Activated CD4-positive, CD25-positive, alpha-beta regulatory T cell treated with anti-CD3 and anti-CD28 coated beads, Interleukin-2, amount 50 U/mL, for 24 hours (primary cell): ENCODE measurements at regions not wholly inside any gene's neighbourhood (a gene's known extent, or its start where the extent isn't known, plus 50 kb on each side); places are given as distances from the start of the nearest gene placed in this dataset.
"Not testable (repeated sequence)": the region's sequence is repeated elsewhere in the genome, so short reads cannot be mapped to it uniquely, and the experiment has no call there.

Source experiments
- ATAC-seq, 2 donors: fragments of 150-1000 bp; cut with Tn5 transposase; one replicate each; pipeline ENCODE4 v1.10.0; 2021; ENCODE audit warnings: mild to moderate bottlenecking in 1 of 2, moderate library complexity in 1 of 2

DNA sequence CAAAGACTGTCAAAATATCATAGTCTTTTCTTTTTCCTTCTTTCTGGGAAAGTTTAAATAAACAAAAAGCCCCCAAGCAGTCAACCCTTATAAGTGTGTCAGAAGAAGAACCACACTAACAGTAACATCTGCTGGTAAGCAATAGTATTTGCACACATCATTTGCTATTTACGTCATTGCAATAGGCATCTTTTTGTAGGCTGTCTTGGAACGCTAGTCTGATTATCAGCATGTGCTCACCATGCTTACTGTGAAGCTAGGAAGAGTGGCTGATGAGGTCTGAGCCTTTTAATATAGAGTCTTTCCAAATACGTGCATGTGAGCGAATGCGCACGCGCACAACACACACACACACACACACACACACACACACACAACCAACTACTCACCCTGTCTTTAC, 599.0 kb upstream of the TPK1 start:
- no peak for ATAC-seq

DNA sequence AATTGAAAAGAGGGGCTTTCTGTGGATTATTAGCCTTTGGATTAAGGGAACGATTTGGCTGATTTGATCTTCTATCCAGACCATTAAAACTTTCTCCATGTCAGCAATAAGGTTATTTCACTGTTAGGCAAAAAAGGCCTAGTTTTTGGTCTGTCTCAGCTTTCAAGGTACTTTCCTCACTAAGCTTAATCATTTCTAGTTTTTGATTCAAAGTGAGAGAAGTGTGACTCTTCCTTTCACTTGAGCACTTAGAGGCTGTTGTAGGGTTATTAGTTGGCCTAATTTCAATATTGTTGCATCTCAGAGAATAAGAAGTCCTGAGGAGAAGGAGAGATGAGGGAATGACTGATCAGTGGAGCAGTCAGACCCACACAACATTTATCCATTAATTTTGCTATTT, 596.0 kb upstream of the TPK1 start:
- no peak for ATAC-seq

DNA sequence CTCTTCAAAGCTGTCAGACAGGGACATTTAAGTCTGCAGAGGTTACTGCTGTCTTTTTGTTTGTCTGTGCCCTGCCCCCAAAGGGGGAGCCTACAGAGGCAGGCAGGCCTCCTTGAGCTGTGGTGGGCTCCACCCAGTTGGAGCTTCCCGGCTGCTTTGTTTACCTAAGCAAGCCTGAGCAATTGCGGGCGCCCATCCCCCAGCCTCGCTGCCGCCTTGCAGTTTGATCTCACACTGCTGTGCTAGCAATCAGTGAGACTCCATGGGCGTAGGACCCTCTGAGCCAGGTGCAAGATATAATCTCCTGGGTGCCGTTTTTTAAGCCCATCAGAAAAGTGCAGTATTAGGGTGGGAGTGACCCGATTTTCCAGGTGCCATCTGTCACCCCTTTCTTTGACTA, 582.6 kb upstream of the TPK1 start:
- not testable (repeated sequence) for ATAC-seq

DNA sequence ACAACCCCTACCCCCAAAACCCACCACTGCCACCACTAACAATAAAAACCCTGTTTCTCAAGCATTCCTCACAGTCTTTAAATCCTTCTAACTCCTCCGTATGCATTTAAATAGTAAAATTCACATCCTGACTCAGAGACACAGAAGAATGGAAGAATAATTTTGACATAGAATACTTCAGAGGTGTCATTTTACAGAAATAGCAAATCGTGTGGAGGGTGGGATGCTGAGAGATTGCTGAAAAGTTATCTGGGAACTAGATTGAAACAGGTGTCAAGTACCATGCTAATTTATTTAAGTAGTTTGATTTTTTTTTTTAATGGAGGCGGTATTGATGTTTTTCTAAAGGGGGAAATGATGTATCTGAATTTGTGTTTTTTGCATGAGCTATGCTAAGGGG, 575.2 kb upstream of the TPK1 start:
- ATAC-seq: no peak

DNA sequence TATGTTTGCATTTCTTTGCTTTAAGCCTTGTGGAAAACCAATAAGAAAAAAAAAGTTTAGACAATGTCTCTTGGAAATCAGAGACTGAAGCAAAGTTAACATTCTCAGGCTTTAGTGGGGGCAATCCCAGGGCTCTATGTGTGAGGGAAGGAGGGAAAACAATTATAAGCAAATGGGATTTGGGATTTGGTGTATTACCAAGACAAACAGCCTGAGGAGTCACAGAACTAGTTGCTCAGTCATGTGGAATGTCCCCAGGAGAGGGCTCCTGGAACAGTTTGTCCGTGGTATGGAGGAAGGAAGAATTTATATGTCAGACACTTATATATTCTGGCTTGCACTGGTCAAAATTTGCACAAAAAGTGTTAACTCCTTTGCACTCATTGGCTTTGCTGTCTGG, 562.9 kb upstream of the TPK1 start:
- no peak for ATAC-seq

DNA sequence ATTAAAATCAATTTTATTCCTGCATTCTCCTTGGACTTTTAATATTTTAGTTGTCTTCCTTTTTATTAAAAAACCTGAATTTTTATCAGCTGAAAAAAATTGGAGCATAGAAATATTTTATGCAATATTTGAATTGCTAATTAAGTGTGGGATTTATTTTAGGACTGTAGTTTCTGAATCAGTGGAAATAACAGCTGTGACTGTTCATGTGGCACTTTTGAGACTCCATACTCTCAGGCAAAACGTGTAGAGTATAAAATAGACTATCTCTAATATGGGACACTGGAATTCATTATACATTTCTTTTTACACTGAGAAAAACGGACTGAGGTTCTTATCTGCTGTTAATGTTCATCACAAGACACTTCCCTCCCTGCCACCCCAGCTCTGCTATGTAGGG, 558.3 kb upstream of the TPK1 start:
- ATAC-seq: no peak

DNA sequence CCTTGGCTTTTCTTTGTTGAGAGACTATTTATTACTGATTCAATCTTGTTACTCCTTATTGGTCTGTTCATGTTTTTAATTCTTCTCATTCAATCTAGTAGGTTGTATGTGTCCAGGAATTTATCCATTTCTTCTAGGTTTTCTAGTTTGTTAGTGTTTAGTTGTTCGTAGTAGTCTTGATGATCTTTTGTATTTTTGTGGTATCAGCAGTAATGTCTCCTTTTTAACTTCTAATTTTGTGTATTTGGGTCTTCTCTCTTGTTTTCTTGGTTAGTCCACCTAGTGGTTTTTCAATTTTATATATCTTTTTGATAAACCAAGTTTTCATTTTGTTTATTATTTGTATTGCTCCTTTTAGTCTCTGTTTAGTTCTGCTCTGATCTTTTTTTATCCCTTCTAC, 546.9 kb upstream of the TPK1 start:
- no peak for ATAC-seq

DNA sequence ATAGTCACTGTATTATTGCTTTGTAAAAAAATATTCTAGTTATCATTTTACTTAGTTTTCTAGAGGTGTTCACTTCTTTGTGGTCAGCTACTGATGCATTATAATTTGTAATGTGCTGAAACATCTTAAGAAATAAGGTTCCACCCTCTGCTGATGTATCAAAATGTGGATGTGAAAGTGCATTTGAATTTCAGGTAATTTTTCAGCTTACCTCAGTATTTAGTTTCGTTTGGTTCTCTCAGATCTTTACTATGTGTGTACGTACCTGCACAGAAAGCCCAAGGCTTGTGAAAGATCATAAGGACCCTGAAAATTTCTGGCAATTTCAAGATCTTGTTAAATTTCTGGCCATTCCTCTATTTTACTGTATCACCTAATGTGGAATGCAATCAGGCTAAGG, 542.3 kb upstream of the TPK1 start:
- no peak for ATAC-seq

DNA sequence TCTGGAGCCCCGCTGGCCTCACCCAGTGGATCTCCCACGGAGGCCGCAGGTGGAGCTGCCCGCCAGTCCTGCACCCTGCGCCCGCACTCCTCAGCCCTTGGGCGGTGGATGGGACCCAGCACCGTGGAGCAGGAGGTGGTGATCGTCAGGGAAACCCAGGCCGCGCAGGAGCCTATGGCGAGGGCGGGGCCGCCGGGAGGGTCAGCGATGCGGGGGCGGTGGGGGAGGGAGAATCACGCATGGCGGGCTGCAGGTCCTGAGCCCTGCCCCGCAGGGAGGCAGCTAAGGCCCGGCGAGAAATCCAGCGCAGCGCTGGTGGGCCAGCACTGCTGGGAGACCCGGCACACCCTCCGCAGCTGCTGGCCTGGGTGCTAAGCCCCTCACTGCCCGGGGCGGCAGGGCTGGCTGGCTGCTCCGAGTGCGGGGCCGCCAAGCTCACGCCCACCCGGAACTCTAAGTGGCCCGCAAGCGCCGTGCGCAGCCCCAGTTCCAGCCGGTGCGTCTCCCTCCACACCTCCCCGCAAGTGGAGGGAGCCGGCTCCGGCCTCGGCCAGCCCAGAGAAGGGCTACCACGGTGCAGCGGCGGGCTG, 524.8 kb upstream of the TPK1 start:
- ATAC-seq: no peak

DNA sequence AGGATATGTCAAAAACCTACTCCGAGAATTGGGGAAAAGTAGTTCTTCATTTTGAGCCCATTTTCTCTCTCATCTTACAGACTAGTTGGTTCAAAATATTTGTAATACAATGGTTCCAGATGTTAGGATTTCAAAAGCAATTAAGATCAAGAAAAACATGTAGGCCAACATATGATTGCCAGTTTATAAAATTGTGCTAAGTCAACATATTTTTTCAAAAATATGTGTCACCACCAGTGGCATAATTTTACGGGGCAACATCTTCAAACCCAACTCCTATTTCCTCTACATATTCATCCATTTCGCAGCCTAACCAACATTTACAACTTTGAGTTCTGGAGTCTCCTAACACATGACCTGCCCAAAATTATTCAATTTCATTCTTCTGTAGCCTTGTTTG, 514.5 kb upstream of the TPK1 start:
- ATAC-seq: no peak

DNA sequence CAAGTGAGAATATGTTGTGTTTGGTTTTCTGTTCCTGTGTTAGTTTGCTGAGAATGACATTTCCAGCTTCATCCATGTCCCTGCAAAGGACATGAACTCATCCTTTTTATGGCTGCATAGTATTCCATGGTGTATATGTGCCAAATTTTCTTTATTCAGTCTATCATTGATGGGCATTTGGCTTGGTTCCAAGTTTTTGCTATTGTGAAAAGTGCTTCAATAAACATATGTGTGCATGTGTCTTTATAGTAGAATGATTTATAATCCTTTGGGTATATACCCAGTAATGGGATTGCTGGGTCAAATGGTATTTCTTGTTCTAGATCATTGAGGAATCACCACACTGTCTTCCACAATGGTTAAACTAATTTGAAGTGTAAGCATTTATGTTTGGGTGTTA, 513.6 kb upstream of the TPK1 start:
- ATAC-seq: not testable (repeated sequence)

DNA sequence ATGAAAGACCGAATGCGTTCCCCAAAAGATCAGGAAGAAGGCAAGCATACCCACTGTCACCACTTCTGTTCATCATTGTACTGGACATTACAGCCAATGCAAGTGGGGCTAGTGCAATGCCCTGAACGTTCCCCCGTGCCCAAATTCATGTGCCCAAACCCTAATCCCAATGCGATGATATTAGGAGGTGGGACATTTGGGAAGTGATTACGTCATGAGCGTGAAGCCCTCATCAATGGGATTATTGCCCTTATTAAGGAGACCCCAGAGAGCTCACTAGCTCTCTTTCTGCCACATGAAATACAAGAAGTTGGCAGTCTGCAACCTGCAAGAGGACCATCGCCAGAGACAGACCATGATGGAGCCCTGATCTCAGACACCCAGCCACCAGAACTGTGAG, 511.4 kb upstream of the TPK1 start:
- ATAC-seq: no peak

DNA sequence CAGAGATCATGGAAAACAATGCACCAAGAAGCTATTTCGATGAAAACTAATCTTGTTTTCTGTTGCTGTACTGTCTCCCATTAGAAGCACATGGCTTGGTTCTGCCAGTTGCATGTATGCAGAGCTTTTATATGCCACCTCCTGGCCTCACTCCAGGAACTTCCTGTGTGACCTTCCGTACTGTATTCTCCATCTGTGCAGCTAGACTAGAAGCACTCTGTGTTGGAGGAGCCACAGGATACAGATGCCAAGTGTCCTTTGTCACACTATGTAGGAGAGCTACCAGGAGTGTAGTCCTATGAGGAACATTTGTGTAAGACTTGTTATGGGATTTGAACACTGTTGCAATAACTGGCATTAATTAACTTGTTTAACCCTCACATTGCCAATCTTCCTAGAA, 503.5 kb upstream of the TPK1 start:
- no peak for ATAC-seq

DNA sequence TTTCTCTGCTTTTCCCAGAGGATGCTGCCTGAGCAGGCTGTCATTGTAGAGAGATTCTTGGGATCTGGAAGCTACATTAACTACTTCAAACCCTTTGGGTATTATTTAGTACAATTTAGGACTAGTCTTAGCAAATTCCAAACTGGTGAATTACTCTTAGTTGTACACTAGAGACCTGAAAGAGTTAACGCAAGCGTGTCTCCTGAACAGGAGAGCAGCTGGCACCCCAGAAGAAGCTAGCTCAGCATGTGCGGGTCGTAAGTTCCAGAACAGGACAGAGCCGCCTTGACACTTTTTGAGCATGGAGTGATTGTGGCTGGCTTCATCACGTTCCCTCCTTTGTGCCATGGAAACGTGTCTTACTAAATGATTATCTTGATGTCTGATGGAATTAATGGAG, 495.7 kb upstream of the TPK1 start:
- no peak for ATAC-seq

DNA sequence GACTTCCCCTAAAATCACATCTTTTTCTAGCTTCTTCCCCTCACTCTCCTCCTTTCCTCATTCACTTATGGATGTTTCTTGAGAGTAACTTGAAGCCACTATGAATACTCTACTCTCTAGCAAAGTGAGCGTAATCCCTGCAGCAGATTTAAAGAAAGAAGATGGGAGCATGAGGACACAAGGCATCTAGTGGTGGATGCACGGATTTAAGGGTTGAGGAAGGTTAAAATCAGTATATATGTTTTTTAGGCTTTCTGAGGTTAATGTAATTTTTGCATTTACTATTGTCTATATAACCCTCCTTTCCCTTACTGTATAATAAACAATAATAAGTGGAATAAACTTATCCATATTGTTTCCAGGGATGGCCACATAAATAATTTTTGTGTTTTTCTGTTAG, 495.2 kb upstream of the TPK1 start:
- no peak for ATAC-seq

DNA sequence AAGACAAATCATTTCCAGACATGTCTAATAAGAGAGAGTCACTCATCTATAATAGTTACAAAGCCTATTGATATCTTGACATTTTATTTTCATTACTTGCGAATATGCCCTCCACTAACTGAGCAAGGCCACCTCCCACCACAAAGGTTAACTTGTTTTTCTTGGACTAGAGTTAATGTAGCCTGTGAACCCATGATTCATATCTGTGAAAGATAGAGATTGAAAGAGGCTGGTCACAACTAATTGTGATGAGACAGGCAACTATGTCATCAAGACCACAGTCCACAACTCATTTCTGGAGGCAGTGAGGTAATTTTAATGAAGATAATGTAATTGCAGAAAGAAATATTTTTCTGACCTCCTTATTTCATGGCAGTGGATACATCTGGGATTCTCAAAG, 491.8 kb upstream of the TPK1 start:
- ATAC-seq: no peak

DNA sequence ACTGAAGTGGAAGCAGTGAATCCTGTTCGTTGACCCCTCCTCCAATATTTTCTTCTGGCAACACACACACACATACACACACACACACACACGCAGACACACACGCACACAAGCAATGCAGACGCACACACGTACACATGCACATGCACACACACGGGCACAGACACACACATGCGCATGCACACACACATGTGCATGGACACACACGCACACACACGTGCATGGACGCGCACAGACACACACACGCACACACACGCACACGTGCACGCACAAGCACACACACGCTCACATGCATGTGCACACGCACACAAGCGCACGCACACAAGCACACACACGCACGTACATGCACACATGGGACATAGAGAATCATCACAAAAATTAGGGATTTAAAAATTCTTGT, 488.2 kb upstream of the TPK1 start:
- no peak for ATAC-seq

DNA sequence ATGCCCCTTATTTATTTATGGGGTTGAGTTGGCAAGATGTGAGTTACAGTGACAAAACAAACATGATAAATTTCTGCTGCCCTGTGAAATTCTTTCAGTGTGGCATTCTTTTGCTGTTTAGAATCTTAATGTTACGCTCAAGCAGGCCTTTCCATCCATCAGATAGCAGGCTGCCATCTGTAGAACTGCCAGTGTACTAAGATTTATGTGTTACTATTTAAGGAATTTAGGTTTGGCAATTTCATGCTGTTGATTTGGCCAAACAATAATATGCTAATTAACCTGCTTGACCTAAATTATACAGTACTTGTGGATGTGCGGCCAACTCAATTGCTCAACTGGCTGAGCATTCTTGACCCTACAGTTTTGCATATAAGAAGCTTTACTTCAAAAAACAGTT, 477.7 kb upstream of the TPK1 start:
- no peak for ATAC-seq

DNA sequence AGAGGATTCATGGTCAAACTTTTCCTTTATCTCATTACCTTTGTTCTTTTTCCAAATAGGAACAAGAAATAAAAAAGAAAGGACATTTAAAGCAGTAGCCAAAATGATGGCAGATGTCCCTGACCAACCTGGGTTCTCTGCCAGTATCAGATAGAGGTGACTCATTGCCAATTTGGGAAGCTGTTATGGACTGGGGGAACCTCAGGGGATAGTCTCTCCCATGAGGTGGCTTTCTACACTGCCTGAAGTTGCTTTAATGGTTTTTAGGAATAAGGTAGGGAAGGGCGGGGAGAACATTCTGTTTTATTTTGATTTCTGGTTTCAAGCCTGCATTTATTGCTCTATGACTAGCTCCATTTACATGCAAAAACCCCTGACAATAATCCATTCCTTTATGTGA, 457.9 kb upstream of the TPK1 start:
- no peak for ATAC-seq

DNA sequence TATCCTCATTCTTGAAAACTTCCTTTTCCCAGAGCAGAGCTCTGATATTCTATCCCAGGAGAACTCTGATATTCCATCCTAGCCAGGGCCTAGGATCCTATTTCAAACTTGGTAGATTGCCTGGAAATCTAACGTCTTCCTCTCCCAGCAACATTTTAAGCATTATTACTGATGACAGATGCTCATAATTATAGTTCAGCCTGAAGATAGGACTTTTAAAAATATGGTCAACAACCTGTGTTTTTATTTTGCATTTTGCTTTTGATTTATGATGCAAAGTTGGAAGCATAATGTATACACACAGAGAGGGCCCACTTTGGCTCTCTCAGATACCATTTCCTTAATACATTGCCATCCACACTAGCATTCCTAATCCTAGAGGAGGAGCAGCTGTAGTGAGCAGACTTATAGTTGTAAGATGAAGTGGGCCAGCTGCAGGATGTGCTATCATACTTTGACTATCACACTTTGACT, 457.4 kb upstream of the TPK1 start:
- ATAC-seq: no peak

DNA sequence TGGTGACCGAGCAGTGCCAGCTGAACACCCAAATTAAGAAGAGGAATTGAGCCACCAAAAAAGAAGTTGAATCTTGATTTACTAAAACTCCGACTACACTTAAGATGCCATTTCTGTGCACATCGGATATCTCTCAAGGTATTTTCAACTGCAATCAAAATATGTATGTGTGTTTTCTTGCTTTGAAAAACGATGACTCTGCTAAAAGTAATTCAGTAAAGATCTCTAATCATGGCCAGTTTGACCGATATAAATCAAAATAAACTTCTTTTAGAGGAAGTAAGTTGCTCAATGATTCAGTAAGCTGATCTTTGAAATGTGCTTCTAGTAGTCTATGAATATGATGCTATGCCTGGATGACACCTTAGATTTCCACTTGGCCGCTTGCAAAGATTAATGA, 453.5 kb upstream of the TPK1 start:
- ATAC-seq: no peak

DNA sequence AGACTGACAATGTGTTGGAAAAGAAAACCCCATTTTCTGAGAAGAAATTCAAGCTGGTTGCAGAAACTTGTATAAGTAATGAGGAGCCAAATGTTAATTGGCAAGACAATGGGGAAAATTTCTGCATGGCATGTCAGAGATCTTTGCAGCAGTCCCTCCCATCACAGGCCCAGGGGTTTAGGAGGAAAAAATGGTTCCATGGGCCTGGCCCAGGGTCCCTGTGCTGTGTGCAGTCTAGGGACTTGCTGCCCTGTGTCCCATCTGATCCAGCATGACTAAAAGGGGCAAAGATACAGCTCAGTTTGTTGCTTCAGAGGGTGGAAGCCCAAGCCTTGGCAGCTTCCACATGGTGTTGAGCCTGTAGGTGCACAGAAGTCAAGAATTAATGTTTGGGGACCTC, 440.3 kb upstream of the TPK1 start:
- no peak for ATAC-seq

DNA sequence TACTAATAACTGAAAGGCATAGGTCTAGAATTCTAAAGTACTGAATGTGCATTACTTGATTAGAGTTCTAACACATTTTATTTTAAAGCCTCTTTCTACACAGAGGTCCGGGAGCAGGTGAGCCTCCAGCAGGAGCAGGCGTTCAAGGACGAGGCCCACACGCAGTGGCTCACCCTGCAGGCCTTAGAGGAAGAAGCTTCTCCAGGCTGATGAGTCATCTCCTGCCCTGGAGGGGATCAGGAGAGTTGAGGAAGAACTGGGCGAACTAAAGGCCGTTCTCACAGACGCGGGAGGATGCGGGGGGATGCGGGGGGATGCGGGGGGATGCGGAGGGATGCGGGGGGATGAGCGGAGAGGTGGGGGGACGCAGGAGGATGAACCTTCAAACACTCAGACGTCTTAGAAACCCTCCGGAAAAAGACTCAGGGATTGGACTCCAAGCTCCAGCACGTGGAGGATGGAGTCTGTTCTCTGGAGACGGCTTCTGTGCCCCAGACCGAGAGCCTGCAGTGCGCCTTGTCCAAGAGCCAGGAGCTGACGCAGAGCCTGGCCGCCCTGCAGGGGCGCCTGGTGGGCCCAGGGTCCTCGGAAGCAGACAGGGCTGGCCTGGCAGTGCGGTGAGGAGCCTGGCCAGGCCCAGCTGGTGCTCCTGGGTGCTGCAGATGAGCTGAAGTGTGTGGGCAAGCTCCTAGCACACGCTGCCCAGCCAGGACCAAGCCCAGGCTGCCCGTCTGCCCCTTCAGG, 433.7 kb upstream of the TPK1 start:
- no peak for ATAC-seq

DNA sequence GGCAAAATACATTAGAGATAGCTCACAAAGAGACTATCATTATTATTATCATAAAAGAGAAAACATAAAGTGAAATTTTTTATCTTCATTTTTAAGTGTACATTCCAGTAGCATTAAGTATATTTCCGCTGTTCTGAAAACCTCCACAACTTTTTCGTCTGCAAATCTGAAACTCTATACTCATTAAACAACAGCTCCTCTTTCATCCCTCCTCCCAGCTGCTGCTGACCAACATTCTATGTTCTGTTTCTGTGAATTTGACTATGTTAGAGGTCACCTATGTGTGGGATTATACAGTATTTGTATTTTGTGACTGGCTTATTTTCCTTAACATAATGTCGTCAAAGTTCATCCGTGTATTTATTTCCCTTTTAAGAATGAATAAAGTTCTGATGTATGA, 429.3 kb upstream of the TPK1 start:
- no peak for ATAC-seq

DNA sequence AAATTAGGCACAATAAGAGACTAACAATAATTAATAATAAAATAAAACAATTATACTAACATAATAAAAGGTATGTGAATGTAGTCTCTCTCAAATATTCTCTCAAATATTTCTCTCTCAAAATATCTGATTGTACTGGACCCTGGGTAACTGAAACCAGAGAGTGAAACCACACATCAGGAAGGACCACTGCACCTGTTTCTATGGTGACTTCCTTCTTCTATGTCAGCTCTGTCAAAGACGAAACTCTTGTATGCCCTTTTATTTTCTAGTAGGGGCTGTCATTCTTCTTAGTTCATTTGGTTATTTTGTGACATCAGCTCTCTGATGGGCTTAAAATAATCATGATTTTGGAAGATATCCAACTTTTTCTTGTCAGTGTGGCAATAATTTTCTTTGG, 428.0 kb upstream of the TPK1 start:
- no peak for ATAC-seq
